ENCODE measurements at regions not wholly inside any gene's neighbourhood (a gene's known extent, or its start where the extent isn't known, plus 50 kb on each side); places are given as distances from the start of the nearest gene placed in this dataset.
A peak's percentile ranks its signal among the peaks of the same experiment; 100 is the strongest.
"Not testable (repeated sequence)": the region's sequence is repeated elsewhere in the genome, so short reads cannot be mapped to it uniquely, and the experiment has no call there.

- DNase-seq (ENCODE audit: low read depth in 1 of 2, low spot score in 1 of 2), result no peak
- in situ Hi-C loops (cut with HindIII; ENCODE audit: low pct_unique_long_range_greater_than_20kb, low sequenced_read_pairs), result no loop called here
- TF ChIP-seq JUND (IDR thresholded peaks at IDR 0.05; ENCODE audit: low read depth), result no peak
These were observed 743.4 kb upstream of the CTNND2 start for GRCh38 chr5:12647613-12648012.

- no peak for DNase-seq (ENCODE audit: low read depth in 1 of 2, low spot score in 1 of 2)
- no peak for TF ChIP-seq JUND (IDR thresholded peaks at IDR 0.05; ENCODE audit: low read depth)
- in situ Hi-C loops (cut with HindIII; ENCODE audit: low pct_unique_long_range_greater_than_20kb, low sequenced_read_pairs), result no loop called here
These were observed 741.3 kb upstream of the CTNND2 start for GRCh38 chr5:12645582-12645981.

- no peak for DNase-seq (ENCODE audit: low read depth in 1 of 2, low spot score in 1 of 2)
- in situ Hi-C loops (cut with HindIII; ENCODE audit: low pct_unique_long_range_greater_than_20kb, low sequenced_read_pairs), result no loop called here
- TF ChIP-seq JUND (IDR thresholded peaks at IDR 0.05; ENCODE audit: low read depth), result no peak
These were observed 732.0 kb upstream of the CTNND2 start for GRCh38 chr5:12636209-12636608.

- TF ChIP-seq JUND (IDR thresholded peaks at IDR 0.05; ENCODE audit: low read depth), result no peak
- in situ Hi-C loops (cut with HindIII; ENCODE audit: low pct_unique_long_range_greater_than_20kb, low sequenced_read_pairs), result no loop called here
- DNase-seq (ENCODE audit: low read depth in 1 of 2, low spot score in 1 of 2), result no peak
These were observed 722.3 kb upstream of the CTNND2 start for GRCh38 chr5:12626556-12626955.

GRCh38 chr5:12625667-12626263, 721.5 kb upstream of the CTNND2 start:
- no peak for TF ChIP-seq JUND (IDR thresholded peaks at IDR 0.05; ENCODE audit: low read depth)
- in situ Hi-C loops (cut with HindIII; ENCODE audit: low pct_unique_long_range_greater_than_20kb, low sequenced_read_pairs), result no loop called here
- DNase-seq (ENCODE audit: low read depth in 1 of 2, low spot score in 1 of 2), result no peak

GRCh38 chr5:12624776-12625560, 720.7 kb upstream of the CTNND2 start:
- in situ Hi-C loops (cut with HindIII; ENCODE audit: low pct_unique_long_range_greater_than_20kb, low sequenced_read_pairs), result no loop called here
- TF ChIP-seq JUND (IDR thresholded peaks at IDR 0.05; ENCODE audit: low read depth), result no peak
- no peak for DNase-seq (ENCODE audit: low read depth in 1 of 2, low spot score in 1 of 2)

- in situ Hi-C loops (cut with HindIII; ENCODE audit: low pct_unique_long_range_greater_than_20kb, low sequenced_read_pairs), result no loop called here
- no peak for DNase-seq (ENCODE audit: low read depth in 1 of 2, low spot score in 1 of 2)
- TF ChIP-seq JUND (IDR thresholded peaks at IDR 0.05; ENCODE audit: low read depth), result no peak
These were observed 719.2 kb upstream of the CTNND2 start for GRCh38 chr5:12623408-12623807.

GRCh38 chr5:12616093-12616492, 711.8 kb upstream of the CTNND2 start:
- TF ChIP-seq JUND (IDR thresholded peaks at IDR 0.05; ENCODE audit: low read depth), result no peak
- in situ Hi-C loops (cut with HindIII; ENCODE audit: low pct_unique_long_range_greater_than_20kb, low sequenced_read_pairs), result no loop called here
- DNase-seq (ENCODE audit: low read depth in 1 of 2, low spot score in 1 of 2), result no peak

GRCh38 chr5:12615141-12615820, 711.0 kb upstream of the CTNND2 start:
- peak in 1 of 2 experiments; percentile 17 for DNase-seq (ENCODE audit: low read depth in 1 of 2, low spot score in 1 of 2)
- no peak for TF ChIP-seq JUND (IDR thresholded peaks at IDR 0.05; ENCODE audit: low read depth)

GRCh38 chr5:12614608-12615007, 710.4 kb upstream of the CTNND2 start:
- in situ Hi-C loops (cut with HindIII; ENCODE audit: low pct_unique_long_range_greater_than_20kb, low sequenced_read_pairs), result no loop called here
- TF ChIP-seq JUND (IDR thresholded peaks at IDR 0.05; ENCODE audit: low read depth), result no peak
- no peak for DNase-seq (ENCODE audit: low read depth in 1 of 2, low spot score in 1 of 2)

More at GRCh38 chr5:12615141-12615820, 711.0 kb upstream of the CTNND2 start:
- in situ Hi-C loops (cut with HindIII; ENCODE audit: low pct_unique_long_range_greater_than_20kb, low sequenced_read_pairs), result no loop called here

- in situ Hi-C loops (cut with HindIII; ENCODE audit: low pct_unique_long_range_greater_than_20kb, low sequenced_read_pairs), result no loop called here
- no peak for DNase-seq (ENCODE audit: low read depth in 1 of 2, low spot score in 1 of 2)
- TF ChIP-seq JUND (IDR thresholded peaks at IDR 0.05; ENCODE audit: low read depth), result no peak
These were observed 706.9 kb upstream of the CTNND2 start for GRCh38 chr5:12611132-12611531.

- in situ Hi-C loops (cut with HindIII; ENCODE audit: low pct_unique_long_range_greater_than_20kb, low sequenced_read_pairs); DNase-seq (ENCODE audit: low read depth in 1 of 2, low spot score in 1 of 2): not testable (repeated sequence)
These were observed 703.6 kb upstream of the CTNND2 start for GRCh38 chr5:12607817-12608216.

- no peak for TF ChIP-seq JUND (IDR thresholded peaks at IDR 0.05; ENCODE audit: low read depth)
- no peak for DNase-seq (ENCODE audit: low read depth in 1 of 2, low spot score in 1 of 2)
- in situ Hi-C loops (cut with HindIII; ENCODE audit: low pct_unique_long_range_greater_than_20kb, low sequenced_read_pairs), result no loop called here
These were observed 688.0 kb upstream of the CTNND2 start for GRCh38 chr5:12592228-12592627.

Data from T47D (cell line).